ENCODE measurements at regions not wholly inside any gene's neighbourhood (a gene's known extent, or its start where the extent isn't known, plus 50 kb on each side); places are given as distances from the start of the nearest gene placed in this dataset.

- peak; percentile 29 for DNase-seq
Observed at GRCh38 chr5:1666812-1667588, 132.6 kb downstream of the MRPL36 start.

GRCh38 chr5:1666221-1666620 is 133.4 kb downstream of the MRPL36 start:
- DNase-seq, result no peak

- DNase-seq, result no peak
Observed at GRCh38 chr5:1665803-1666202, 133.8 kb downstream of the MRPL36 start.

- no peak for DNase-seq
Observed at GRCh38 chr5:1665231-1665630, 134.4 kb downstream of the MRPL36 start.

- no peak for DNase-seq
Observed at GRCh38 chr5:1663186-1663585, 136.5 kb downstream of the MRPL36 start.

- DNase-seq, result no peak
Observed at GRCh38 chr5:1662559-1663085, 137.0 kb downstream of the MRPL36 start.

GRCh38 chr5:1661831-1662558 is 137.6 kb downstream of the MRPL36 start:
- DNase-seq, result no peak

- DNase-seq, result no peak
Observed at GRCh38 chr5:1661311-1661710, 137.6 kb upstream of the LPCAT1 start.

GRCh38 chr5:1660511-1660910 is 136.8 kb upstream of the LPCAT1 start:
- no peak for DNase-seq

GRCh38 chr5:1660001-1660400 is 136.2 kb upstream of the LPCAT1 start:
- no peak for DNase-seq

- DNase-seq, result no peak
Observed at GRCh38 chr5:1659100-1659981, 135.6 kb upstream of the LPCAT1 start.

GRCh38 chr5:1658665-1659064 is 134.9 kb upstream of the LPCAT1 start:
- DNase-seq, result no peak

- DNase-seq, result no peak
Observed at GRCh38 chr5:1657161-1657741, 133.5 kb upstream of the LPCAT1 start.

GRCh38 chr5:1656271-1656975 is 132.7 kb upstream of the LPCAT1 start:
- DNase-seq, result no peak

GRCh38 chr5:1655496-1656270 is 131.9 kb upstream of the LPCAT1 start:
- no peak for DNase-seq

GRCh38 chr5:1654786-1655495 is 131.2 kb upstream of the LPCAT1 start:
- DNase-seq, result no peak

- peak; percentile 24 for DNase-seq
Observed at GRCh38 chr5:1653698-1654651, 130.2 kb upstream of the LPCAT1 start.

GRCh38 chr5:1652873-1653697 is 129.3 kb upstream of the LPCAT1 start:
- no peak for DNase-seq
